Peyer's patch (tissue), 4 donors: ENCODE measurements at regions not wholly inside any gene's neighbourhood (a gene's known extent, or its start where the extent isn't known, plus 50 kb on each side); places are given as distances from the start of the nearest gene placed in this dataset.

Experiments used
- CTCF ChIP-seq, 6 experiments: fragments of 450-650 bp in 4 of 6; fragments of 200-600 bp in 2 of 6; sonication (generic) in 1 of 6; IDR thresholded peaks; one replicate each; pipeline ENCODE4 v1.5.1; 2017 to 2019; ENCODE audit warnings: antibody characterized with exemption in 6 of 6, mild to moderate bottlenecking in 3 of 6, moderate library complexity in 1 of 6
- POLR2A ChIP-seq, 2 donors: fragments of 450-650 bp; IDR thresholded peaks; one replicate each; pipeline ENCODE4 v1.5.1; 2017; ENCODE audit warnings: antibody characterized with exemption in 2 of 2, mild to moderate bottlenecking in 2 of 2, moderate library complexity in 2 of 2

DNA sequence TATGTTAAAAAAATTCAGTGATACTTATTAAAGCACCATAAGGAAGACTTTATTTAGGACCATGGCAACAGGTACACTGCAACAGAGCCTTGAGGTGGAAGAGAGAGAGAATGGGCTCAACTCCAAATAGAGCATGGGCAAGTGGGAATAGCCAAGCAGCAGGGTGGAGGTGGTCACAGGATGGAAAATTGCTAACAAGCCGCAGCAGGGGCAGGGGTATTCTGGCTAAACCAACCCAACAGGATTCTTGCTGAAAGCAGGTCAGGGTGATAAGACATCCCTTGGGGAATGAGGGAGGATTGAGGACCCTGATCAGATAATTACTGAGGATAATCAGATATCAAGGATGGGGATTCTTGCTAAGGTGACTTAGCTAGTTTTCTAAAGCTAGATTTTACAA is 177.5 kb downstream of the ZIC3 start:
- TF ChIP-seq CTCF (IDR thresholded peaks at IDR 0.05) (no peak), POLR2A (IDR thresholded peaks at IDR 0.05) (no peak)
